ENCODE measurements at regions not wholly inside any gene's neighbourhood (a gene's known extent, or its start where the extent isn't known, plus 50 kb on each side); places are given as distances from the start of the nearest gene placed in this dataset.

- H3K4me2 ChIP-seq (ENCODE audit: low read length): no peak overlapping the region
- no peak overlapping the region for H2AFZ ChIP-seq (ENCODE audit: low read length)
- 0 out of 2 replicates have a peak, but pooled peaks cover 3% of the 10 kb centered on the region for H3K27me3 ChIP-seq (ENCODE audit: insufficient read depth, low read length)
- H3K36me3 ChIP-seq (ENCODE audit: insufficient read depth, low read length): no peaks in the 10 kb centered on the region
- no peaks in the 10 kb centered on the region for H3K79me2 ChIP-seq (ENCODE audit: insufficient read depth, low read length)
- TF ChIP-seq EZH2 (IDR thresholded peaks at IDR 0.05; ENCODE audit: borderline replicate concordance, low read length): no peak
- TF ChIP-seq, protein P1, sequence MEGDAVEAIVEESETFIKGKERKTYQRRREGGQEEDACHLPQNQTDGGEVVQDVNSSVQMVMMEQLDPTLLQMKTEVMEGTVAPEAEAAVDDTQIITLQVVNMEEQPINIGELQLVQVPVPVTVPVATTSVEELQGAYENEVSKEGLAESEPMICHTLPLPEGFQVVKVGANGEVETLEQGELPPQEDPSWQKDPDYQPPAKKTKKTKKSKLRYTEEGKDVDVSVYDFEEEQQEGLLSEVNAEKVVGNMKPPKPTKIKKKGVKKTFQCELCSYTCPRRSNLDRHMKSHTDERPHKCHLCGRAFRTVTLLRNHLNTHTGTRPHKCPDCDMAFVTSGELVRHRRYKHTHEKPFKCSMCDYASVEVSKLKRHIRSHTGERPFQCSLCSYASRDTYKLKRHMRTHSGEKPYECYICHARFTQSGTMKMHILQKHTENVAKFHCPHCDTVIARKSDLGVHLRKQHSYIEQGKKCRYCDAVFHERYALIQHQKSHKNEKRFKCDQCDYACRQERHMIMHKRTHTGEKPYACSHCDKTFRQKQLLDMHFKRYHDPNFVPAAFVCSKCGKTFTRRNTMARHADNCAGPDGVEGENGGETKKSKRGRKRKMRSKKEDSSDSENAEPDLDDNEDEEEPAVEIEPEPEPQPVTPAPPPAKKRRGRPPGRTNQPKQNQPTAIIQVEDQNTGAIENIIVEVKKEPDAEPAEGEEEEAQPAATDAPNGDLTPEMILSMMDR (IDR thresholded peaks at IDR 0.05; ENCODE audit: low read length): no peak
- no peaks in the 10 kb centered on the region for H3K4me1 ChIP-seq (ENCODE audit: insufficient read depth, low read length, severe bottlenecking)
- H3K9me2 ChIP-seq (ENCODE audit: low read depth, low read length): no peaks in the 10 kb centered on the region
- H3K9me3 ChIP-seq (ENCODE audit: low read length): no peaks in the 10 kb centered on the region; the same call in 1 of the 2 replicates
- no peak overlapping the region for H3K27ac ChIP-seq (ENCODE audit: low read depth, low read length, poor library complexity, severe bottlenecking)
- H4K20me1 ChIP-seq (ENCODE audit: insufficient read depth, low read length): no peaks in the 10 kb centered on the region
- no peak overlapping the region for H3K4me3 ChIP-seq (ENCODE audit: low read depth, low read length, poor library complexity, severe bottlenecking)
- no peak overlapping the region for H3K9ac ChIP-seq (ENCODE audit: low read length)
- no peaks in the 10 kb centered on the region for H3F3A ChIP-seq (ENCODE audit: insufficient read depth, low read length)
Observed at GRCh38 chr14:58829594-58829993, 191.8 kb downstream of the DACT1 start.

DNA sequence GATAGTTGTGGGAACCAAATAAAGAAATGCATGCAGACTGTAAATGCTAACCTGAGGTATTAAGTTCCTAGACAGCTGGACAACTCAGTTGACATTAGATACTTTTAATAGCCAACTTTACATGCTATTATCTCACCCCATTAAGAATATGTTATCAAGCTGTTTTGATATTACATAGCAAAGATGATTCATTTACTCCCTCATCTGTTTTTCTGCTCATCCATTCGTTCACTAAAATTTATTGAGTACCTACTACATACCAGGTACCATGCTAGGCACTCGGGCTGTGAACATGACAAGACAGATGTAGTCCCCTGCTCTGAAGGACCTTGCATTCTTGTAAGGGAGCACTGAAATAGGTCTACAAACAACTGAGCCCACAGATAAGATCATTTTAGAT is 192.4 kb downstream of the DACT1 start:
- Histone ChIP-seq H3K4me1 (ENCODE audit: insufficient read depth, low read length, severe bottlenecking) (no peaks in the 10 kb centered on the region), H3K27me3 (ENCODE audit: insufficient read depth, low read length) (0 out of 2 replicates have a peak, but pooled peaks cover 3% of the 10 kb centered on the region), H3K9ac (ENCODE audit: low read length) (no peak overlapping the region), H3K9me3 (ENCODE audit: low read length) (no peaks in the 10 kb centered on the region; the same call in 1 of the 2 replicates), H3K79me2 (ENCODE audit: insufficient read depth, low read length) (no peaks in the 10 kb centered on the region), H2AFZ (ENCODE audit: low read length) (no peak overlapping the region), H3K27ac (ENCODE audit: low read depth, low read length, poor library complexity, severe bottlenecking) (no peak overlapping the region), H4K20me1 (ENCODE audit: insufficient read depth, low read length) (no peaks in the 10 kb centered on the region), H3K4me3 (ENCODE audit: low read depth, low read length, poor library complexity, severe bottlenecking) (no peak overlapping the region), H3K4me2 (ENCODE audit: low read length) (no peak overlapping the region), H3K36me3 (ENCODE audit: insufficient read depth, low read length) (no peaks in the 10 kb centered on the region), H3K9me2 (ENCODE audit: low read depth, low read length) (no peaks in the 10 kb centered on the region), H3F3A (ENCODE audit: insufficient read depth, low read length) (no peaks in the 10 kb centered on the region)
- TF ChIP-seq, protein P1 (IDR thresholded peaks at IDR 0.05; ENCODE audit: low read length): no peak
- no peak for TF ChIP-seq EZH2 (IDR thresholded peaks at IDR 0.05; ENCODE audit: borderline replicate concordance, low read length)

GRCh38 chr14:58832095-58832521 is 194.3 kb downstream of the DACT1 start:
- TF ChIP-seq, protein P1 (IDR thresholded peaks at IDR 0.05; ENCODE audit: low read length): no peak
- TF ChIP-seq EZH2 (IDR thresholded peaks at IDR 0.05; ENCODE audit: borderline replicate concordance, low read length): no peak
- Histone ChIP-seq H2AFZ (ENCODE audit: low read length) (no peak overlapping the region), H3K79me2 (ENCODE audit: insufficient read depth, low read length) (no peaks in the 10 kb centered on the region), H3K4me1 (ENCODE audit: insufficient read depth, low read length, severe bottlenecking) (no peaks in the 10 kb centered on the region), H3K27ac (ENCODE audit: low read depth, low read length, poor library complexity, severe bottlenecking) (no peak overlapping the region), H3K27me3 (ENCODE audit: insufficient read depth, low read length) (0 out of 2 replicates have a peak, but pooled peaks cover 3% of the 10 kb centered on the region), H4K20me1 (ENCODE audit: insufficient read depth, low read length) (no peaks in the 10 kb centered on the region), H3F3A (ENCODE audit: insufficient read depth, low read length) (no peaks in the 10 kb centered on the region), H3K36me3 (ENCODE audit: insufficient read depth, low read length) (no peaks in the 10 kb centered on the region), H3K4me3 (ENCODE audit: low read depth, low read length, poor library complexity, severe bottlenecking) (no peak overlapping the region), H3K9me3 (ENCODE audit: low read length) (no peaks in the 10 kb centered on the region; the same call in 1 of the 2 replicates), H3K4me2 (ENCODE audit: low read length) (no peak overlapping the region), H3K9me2 (ENCODE audit: low read depth, low read length) (no peaks in the 10 kb centered on the region), H3K9ac (ENCODE audit: low read length) (no peak overlapping the region)

All from OCI-LY1 (cell line).